ENCODE measurements at regions not wholly inside any gene's neighbourhood (a gene's known extent, or its start where the extent isn't known, plus 50 kb on each side); places are given as distances from the start of the nearest gene placed in this dataset.

DNA sequence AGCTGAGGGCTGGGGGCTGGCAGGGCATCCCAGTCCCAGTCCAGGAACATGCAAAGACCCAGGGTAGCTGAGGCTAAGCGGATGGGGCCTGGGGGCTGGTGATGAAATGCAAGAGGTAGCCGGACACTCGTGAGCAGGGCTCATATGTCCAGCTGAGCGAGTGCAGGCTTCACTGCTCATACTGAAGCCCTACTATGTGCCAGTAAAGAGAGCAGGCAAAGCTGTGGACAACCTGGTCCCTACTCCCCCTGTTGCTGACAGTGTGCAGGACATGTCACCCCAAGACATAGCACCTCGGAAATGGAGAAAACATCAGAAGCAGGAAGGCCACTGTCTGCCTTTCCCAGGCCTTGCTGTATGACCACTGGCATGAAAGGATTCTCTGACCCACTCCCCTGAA, 122.4 kb upstream of the STX18 start:
- Histone ChIP-seq H3K9me3 (no peaks in the 10 kb centered on the region), H3K27ac (ENCODE audit: low read length) (no peak overlapping the region), H3K36me3 (ENCODE audit: control insufficient read depth in 2 of 2, extremely low read depth in 1 of 2, insufficient read depth in 1 of 2, low read length in 1 of 2) (no peaks in the 10 kb centered on the region), H3K27me3 (replicated peaks in 1 of 2; ENCODE audit: control insufficient read depth in 2 of 2, extremely low read depth in 1 of 2, insufficient read depth in 2 of 2, low read length in 1 of 2) (no peaks in the 10 kb centered on the region), H3K4me3 (ENCODE audit: control insufficient read depth in 1 of 2, extremely low read depth in 1 of 2, low read length in 1 of 2) (no peak overlapping the region), H3K4me1 (ENCODE audit: control insufficient read depth in 1 of 2, extremely low read depth in 1 of 2, insufficient read depth in 2 of 2, low read length in 2 of 2) (no peaks in the 10 kb centered on the region)
- 82% methylated on average over 5 of the region's 5 CpGs for WGBS (ENCODE audit: insufficient coverage)
- H3K27ac Mint-ChIP-seq = no peak overlapping the region
- ATAC-seq (replicated peaks in 1 of 4) (no peak), DNase-seq (no peak)
- POLR2A ChIA-PET = interaction anchor here in 1 of 2 donors (0.5 kb wide), 1 partner anchor 15 kb away, joined by 6 read pairs; no protein-coding TSS in a partner anchor
- H3K4me1 Mint-ChIP-seq = peaks cover 0 to 1% (median 0%) of the 10 kb centered on the region in 3 donors
- no peak overlapping the region for H3K4me3 Mint-ChIP-seq
- CTCF ChIA-PET = no interaction called here
- H3K27me3 Mint-ChIP-seq = no peaks in the 10 kb centered on the region
- H3K36me3 Mint-ChIP-seq = peaks cover 28% of the 10 kb centered on the region
- H3K9me3 Mint-ChIP-seq = no peaks in the 10 kb centered on the region

- Mint-ChIP-seq H3K27ac (no peak overlapping the region), H3K9me3 (no peaks in the 10 kb centered on the region), H3K36me3 (peaks cover 35% of the 10 kb centered on the region), H3K4me3 (no peak overlapping the region), H3K27me3 (no peaks in the 10 kb centered on the region), H3K4me1 (no peaks in the 10 kb centered on the region)
- no peaks in the 10 kb centered on the region for H3K9me3 ChIP-seq
- no CpG with 5 or more reads among the region's 10 CpGs for WGBS (ENCODE audit: insufficient coverage)
- no peaks in the 10 kb centered on the region for H3K36me3 ChIP-seq (ENCODE audit: control insufficient read depth in 2 of 2, extremely low read depth in 1 of 2, insufficient read depth in 1 of 2, low read length in 1 of 2)
- POLR2A ChIA-PET = no interaction called here
- no peak overlapping the region for H3K27ac ChIP-seq (ENCODE audit: low read length)
- CTCF ChIA-PET = no interaction called here
- no peak for DNase-seq
- no peak overlapping the region for H3K4me3 ChIP-seq (ENCODE audit: control insufficient read depth in 1 of 2, extremely low read depth in 1 of 2, low read length in 1 of 2)
- no peaks in the 10 kb centered on the region for H3K4me1 ChIP-seq (ENCODE audit: control insufficient read depth in 1 of 2, extremely low read depth in 1 of 2, insufficient read depth in 2 of 2, low read length in 2 of 2)
- ATAC-seq (replicated peaks in 1 of 4) = no peak
- H3K27me3 ChIP-seq (replicated peaks in 1 of 2; ENCODE audit: control insufficient read depth in 2 of 2, extremely low read depth in 1 of 2, insufficient read depth in 2 of 2, low read length in 1 of 2) = no peaks in the 10 kb centered on the region
Observed at GRCh38 chr4:4663028-4663427, 121.2 kb upstream of the STX18 start.

- Histone ChIP-seq H3K36me3 (ENCODE audit: control insufficient read depth in 2 of 2, extremely low read depth in 1 of 2, insufficient read depth in 1 of 2, low read length in 1 of 2) (no peaks in the 10 kb centered on the region), H3K9me3 (no peaks in the 10 kb centered on the region), H3K27ac (ENCODE audit: low read length) (no peak overlapping the region), H3K27me3 (replicated peaks in 1 of 2; ENCODE audit: control insufficient read depth in 2 of 2, extremely low read depth in 1 of 2, insufficient read depth in 2 of 2, low read length in 1 of 2) (no peaks in the 10 kb centered on the region), H3K4me1 (ENCODE audit: control insufficient read depth in 1 of 2, extremely low read depth in 1 of 2, insufficient read depth in 2 of 2, low read length in 2 of 2) (no peaks in the 10 kb centered on the region), H3K4me3 (ENCODE audit: control insufficient read depth in 1 of 2, extremely low read depth in 1 of 2, low read length in 1 of 2) (no peak overlapping the region)
- DNase-seq (no peak), ATAC-seq (replicated peaks in 1 of 4) (no peak)
- Mint-ChIP-seq H3K4me1 (no peaks in the 10 kb centered on the region), H3K27me3 (no peaks in the 10 kb centered on the region), H3K27ac (no peak overlapping the region), H3K4me3 (no peak overlapping the region), H3K36me3 (peaks cover 43% of the 10 kb centered on the region), H3K9me3 (no peaks in the 10 kb centered on the region)
- WGBS (ENCODE audit: insufficient coverage) = 31% methylated on average over 2 of the region's 2 CpGs
- ChIA-PET CTCF (no interaction called here), POLR2A (no interaction called here)
Observed at GRCh38 chr4:4662230-4662629, 120.4 kb upstream of the STX18 start.

DNA sequence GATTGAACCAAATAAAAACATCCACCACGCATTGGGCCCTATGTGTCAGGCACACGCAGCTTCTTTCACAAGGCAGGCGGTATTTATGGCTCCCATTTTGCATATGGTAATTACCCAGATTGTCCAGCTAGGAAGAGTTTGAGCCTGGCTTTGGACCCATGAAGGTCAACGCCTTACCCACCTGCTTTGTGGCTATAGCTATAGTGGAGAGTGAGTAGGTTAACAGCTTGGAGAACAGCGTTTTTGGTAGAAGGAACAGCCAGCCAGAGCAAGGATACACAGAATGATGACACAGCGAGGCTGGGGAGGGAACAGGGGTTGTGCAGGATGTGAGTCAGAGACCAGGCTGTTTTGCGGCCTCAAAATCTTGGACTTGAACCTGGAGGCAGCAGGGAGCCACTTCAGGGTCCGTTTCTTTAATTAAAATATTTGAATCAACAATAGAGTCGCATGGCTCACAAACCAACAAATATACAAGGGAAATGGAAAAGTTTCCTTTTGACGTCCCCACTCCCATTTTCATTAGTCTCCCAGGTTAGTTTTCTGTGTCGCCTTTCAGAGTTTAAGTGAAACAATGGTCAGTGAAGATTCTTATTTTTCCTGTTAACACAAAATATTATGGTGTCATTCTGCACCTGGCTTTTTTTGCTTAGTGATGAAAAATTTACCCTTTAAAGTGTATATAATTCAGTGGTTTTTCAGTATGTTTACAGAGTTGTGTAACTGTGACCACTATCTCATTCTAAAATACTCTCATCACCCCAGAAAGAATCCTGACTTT, 118.2 kb upstream of the STX18 start:
- CTCF ChIA-PET = no interaction called here
- Histone ChIP-seq H3K36me3 (ENCODE audit: control insufficient read depth in 2 of 2, extremely low read depth in 1 of 2, insufficient read depth in 1 of 2, low read length in 1 of 2) (no peaks in the 10 kb centered on the region), H3K4me1 (ENCODE audit: control insufficient read depth in 1 of 2, extremely low read depth in 1 of 2, insufficient read depth in 2 of 2, low read length in 2 of 2) (no peaks in the 10 kb centered on the region), H3K27ac (ENCODE audit: low read length) (no peak overlapping the region), H3K9me3 (no peaks in the 10 kb centered on the region), H3K4me3 (ENCODE audit: control insufficient read depth in 1 of 2, extremely low read depth in 1 of 2, low read length in 1 of 2) (no peak overlapping the region), H3K27me3 (replicated peaks in 1 of 2; ENCODE audit: control insufficient read depth in 2 of 2, extremely low read depth in 1 of 2, insufficient read depth in 2 of 2, low read length in 1 of 2) (no peaks in the 10 kb centered on the region)
- no peaks in the 10 kb centered on the region for H3K4me1 Mint-ChIP-seq
- no peak for DNase-seq
- no peaks in the 10 kb centered on the region for H3K27me3 Mint-ChIP-seq
- H3K4me3 Mint-ChIP-seq = no peak overlapping the region
- no peaks in the 10 kb centered on the region for H3K9me3 Mint-ChIP-seq
- no peak for ATAC-seq (replicated peaks in 1 of 4)
- POLR2A ChIA-PET = no interaction called here
- WGBS (ENCODE audit: insufficient coverage) = 90% methylated on average over 6 of the region's 11 CpGs
- H3K27ac Mint-ChIP-seq = no peak overlapping the region
- peaks cover 39% of the 10 kb centered on the region for H3K36me3 Mint-ChIP-seq

GRCh38 chr4:4658052-4658451, 116.2 kb upstream of the STX18 start:
- Histone ChIP-seq H3K27me3 (replicated peaks in 1 of 2; ENCODE audit: control insufficient read depth in 2 of 2, extremely low read depth in 1 of 2, insufficient read depth in 2 of 2, low read length in 1 of 2) (no peaks in the 10 kb centered on the region), H3K4me3 (ENCODE audit: control insufficient read depth in 1 of 2, extremely low read depth in 1 of 2, low read length in 1 of 2) (no peak overlapping the region), H3K4me1 (ENCODE audit: control insufficient read depth in 1 of 2, extremely low read depth in 1 of 2, insufficient read depth in 2 of 2, low read length in 2 of 2) (no peaks in the 10 kb centered on the region), H3K9me3 (no peaks in the 10 kb centered on the region), H3K27ac (ENCODE audit: low read length) (no peak overlapping the region), H3K36me3 (ENCODE audit: control insufficient read depth in 2 of 2, extremely low read depth in 1 of 2, insufficient read depth in 1 of 2, low read length in 1 of 2) (no peaks in the 10 kb centered on the region)
- no peak overlapping the region for H3K4me3 Mint-ChIP-seq
- no peak overlapping the region for H3K27ac Mint-ChIP-seq
- H3K27me3 Mint-ChIP-seq = no peaks in the 10 kb centered on the region
- POLR2A ChIA-PET = no interaction called here
- no peak for DNase-seq
- CTCF ChIA-PET = no interaction called here
- no peak for ATAC-seq (replicated peaks in 1 of 4)
- no peaks in the 10 kb centered on the region for H3K4me1 Mint-ChIP-seq
- H3K36me3 Mint-ChIP-seq = peaks cover 39% of the 10 kb centered on the region
- 100% methylated on average over 2 of the region's 2 CpGs for WGBS (ENCODE audit: insufficient coverage)
- no peaks in the 10 kb centered on the region for H3K9me3 Mint-ChIP-seq

DNA sequence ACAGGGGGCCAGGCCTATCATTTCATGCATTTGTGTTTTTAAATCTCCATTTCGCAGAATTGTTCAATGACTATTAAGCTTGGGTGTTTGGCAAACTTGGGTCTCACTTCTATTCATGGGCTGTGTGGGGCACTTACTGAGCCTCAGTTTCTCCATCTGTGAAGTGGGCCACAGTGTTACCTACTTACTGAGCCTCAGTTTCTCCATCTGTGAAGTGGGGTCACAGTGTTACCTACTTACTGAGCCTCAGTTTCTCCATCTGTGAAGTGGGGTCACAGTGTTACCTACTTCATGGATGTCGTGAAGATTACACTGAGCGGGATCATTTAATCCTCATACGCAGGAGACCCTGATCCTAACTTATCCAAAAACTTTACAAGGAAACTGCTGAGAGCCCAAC, 115.1 kb upstream of the STX18 start:
- Histone ChIP-seq H3K27me3 (replicated peaks in 1 of 2; ENCODE audit: control insufficient read depth in 2 of 2, extremely low read depth in 1 of 2, insufficient read depth in 2 of 2, low read length in 1 of 2) (no peaks in the 10 kb centered on the region), H3K9me3 (no peaks in the 10 kb centered on the region), H3K36me3 (ENCODE audit: control insufficient read depth in 2 of 2, extremely low read depth in 1 of 2, insufficient read depth in 1 of 2, low read length in 1 of 2) (no peaks in the 10 kb centered on the region), H3K4me1 (ENCODE audit: control insufficient read depth in 1 of 2, extremely low read depth in 1 of 2, insufficient read depth in 2 of 2, low read length in 2 of 2) (no peaks in the 10 kb centered on the region), H3K27ac (ENCODE audit: low read length) (no peak overlapping the region), H3K4me3 (ENCODE audit: control insufficient read depth in 1 of 2, extremely low read depth in 1 of 2, low read length in 1 of 2) (no peak overlapping the region)
- WGBS (ENCODE audit: insufficient coverage) = 100% methylated on average over 4 of the region's 4 CpGs
- Mint-ChIP-seq H3K27ac (no peak overlapping the region), H3K36me3 (peaks cover 38% of the 10 kb centered on the region), H3K27me3 (no peaks in the 10 kb centered on the region), H3K9me3 (no peaks in the 10 kb centered on the region), H3K4me3 (no peak overlapping the region), H3K4me1 (no peaks in the 10 kb centered on the region)
- ATAC-seq (replicated peaks in 1 of 4) (no peak), DNase-seq (no peak)
- CTCF ChIA-PET = no interaction called here
- POLR2A ChIA-PET = no interaction called here

DNA sequence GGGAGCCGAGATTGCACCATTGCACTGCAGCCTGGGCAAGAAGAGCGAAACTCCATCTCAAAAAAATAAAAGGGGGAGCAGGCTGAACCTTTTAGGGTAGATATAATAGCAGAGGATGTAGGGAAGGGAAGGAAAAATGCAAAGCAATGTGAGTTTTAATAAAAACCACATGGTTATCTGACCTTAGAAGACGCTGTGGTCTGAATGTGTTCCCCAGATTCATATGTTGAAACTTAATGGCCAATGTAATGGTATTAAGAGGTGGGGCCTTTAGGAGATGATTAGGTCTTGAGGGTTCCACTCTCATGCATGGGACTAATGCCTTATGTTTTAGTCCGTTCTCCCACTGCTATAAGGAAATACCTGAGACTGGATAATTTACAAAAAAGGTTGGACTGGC, 114.1 kb upstream of the STX18 start:
- Histone ChIP-seq H3K27me3 (replicated peaks in 1 of 2; ENCODE audit: control insufficient read depth in 2 of 2, extremely low read depth in 1 of 2, insufficient read depth in 2 of 2, low read length in 1 of 2) (no peaks in the 10 kb centered on the region), H3K4me3 (ENCODE audit: control insufficient read depth in 1 of 2, extremely low read depth in 1 of 2, low read length in 1 of 2) (no peak overlapping the region), H3K27ac (ENCODE audit: low read length) (no peak overlapping the region), H3K36me3 (ENCODE audit: control insufficient read depth in 2 of 2, extremely low read depth in 1 of 2, insufficient read depth in 1 of 2, low read length in 1 of 2) (no peaks in the 10 kb centered on the region), H3K4me1 (ENCODE audit: control insufficient read depth in 1 of 2, extremely low read depth in 1 of 2, insufficient read depth in 2 of 2, low read length in 2 of 2) (no peaks in the 10 kb centered on the region), H3K9me3 (no peaks in the 10 kb centered on the region)
- ATAC-seq (replicated peaks in 1 of 4) (no peak), DNase-seq (no peak)
- peaks cover 38% of the 10 kb centered on the region for H3K36me3 Mint-ChIP-seq
- CTCF ChIA-PET = no interaction called here
- H3K9me3 Mint-ChIP-seq = no peaks in the 10 kb centered on the region
- no peak overlapping the region for H3K4me3 Mint-ChIP-seq
- H3K27ac Mint-ChIP-seq = no peak overlapping the region
- no peaks in the 10 kb centered on the region for H3K27me3 Mint-ChIP-seq
- POLR2A ChIA-PET = no interaction called here
- H3K4me1 Mint-ChIP-seq = no peaks in the 10 kb centered on the region
- 90% methylated on average over 3 of the region's 4 CpGs for WGBS (ENCODE audit: insufficient coverage)
